GM12878 (cell line): ENCODE measurements at regions not wholly inside any gene's neighbourhood (a gene's known extent, or its start where the extent isn't known, plus 50 kb on each side); places are given as distances from the start of the nearest gene placed in this dataset.
A peak's percentile ranks its signal among the peaks of the same experiment; 100 is the strongest.

ENCODE experiments used
- BCL3 ChIP-seq: IDR thresholded peaks from 2 replicates; pipeline ENCODE4 v1.6.1; 2011; ENCODE audit warnings: borderline replicate concordance, low read depth, mild to moderate bottlenecking, moderate library complexity, low read length; ENCODE audit not compliant: insufficient read depth, poor library complexity, severe bottlenecking
- CUX1 ChIP-seq: IDR thresholded peaks from 2 replicates; pipeline ENCODE4 v1.6.1; 2012; ENCODE audit warnings: improper control_type of control experiment, low read depth, low read length; ENCODE audit not compliant: insufficient replicate concordance
- ESRRA ChIP-seq: IDR thresholded peaks from 2 replicates; pipeline ENCODE4 v1.6.1; 2012; ENCODE audit warnings: mild to moderate bottlenecking, low read length, improper control_type of control experiment
- ETV6 ChIP-seq, 2 experiments: fragments of 450-650 bp in 1 of 2; IDR thresholded peaks in 1 of 2; conservative IDR thresholded peaks in 1 of 2; 2 replicates each; pipeline ENCODE4 v1.6.1; 2014; ENCODE audit warnings: antibody characterized with exemption in 1 of 2, borderline replicate concordance in 1 of 2, low read depth in 1 of 2, mild to moderate bottlenecking in 1 of 2, moderate library complexity in 1 of 2
- FOXK2 ChIP-seq: fragments of 450-650 bp; IDR thresholded peaks from 2 replicates; pipeline ENCODE4 v1.6.1; 2017; ENCODE audit warnings: mild to moderate bottlenecking, moderate library complexity
- IKZF2 ChIP-seq, 2 experiments: fragments of 450-650 bp; IDR thresholded peaks; 2 replicates each; pipeline ENCODE4 v1.6.1; 2017; ENCODE audit warnings: mild to moderate bottlenecking in 2 of 2, moderate library complexity in 2 of 2
- MYC ChIP-seq: IDR thresholded peaks from 2 replicates; pipeline ENCODE4 v1.6.1; 2011; ENCODE audit warnings: mild to moderate bottlenecking, low read length, moderate library complexity, inconsistent platforms; ENCODE audit not compliant: insufficient read depth, insufficient replicate concordance, insufficient read length, severe bottlenecking
- PBX3 ChIP-seq: IDR thresholded peaks from 2 replicates; pipeline ENCODE4 v1.6.1; 2011; ENCODE audit warnings: mild to moderate bottlenecking, low read depth, low read length, moderate library complexity; ENCODE audit not compliant: insufficient replicate concordance
- PML ChIP-seq: IDR thresholded peaks from 2 replicates; pipeline ENCODE4 v1.6.1; 2012; ENCODE audit warnings: low read length, inconsistent platforms
- POLR2AphosphoS2 ChIP-seq: IDR thresholded peaks from 2 replicates; pipeline ENCODE4 v1.6.1; 2011; ENCODE audit warnings: low read depth, mild to moderate bottlenecking, low read length, improper control_type of control experiment, moderate library complexity
- RAD51 ChIP-seq: fragments of 450-650 bp; IDR thresholded peaks from 2 replicates; pipeline ENCODE4 v1.6.1; 2016; ENCODE audit warnings: moderate library complexity, mild to moderate bottlenecking, inconsistent platforms
- RCOR1 ChIP-seq: conservative IDR thresholded peaks from 2 replicates; pipeline ENCODE4 v1.6.1; 2012; ENCODE audit warnings: low read depth, low read length, improper control_type of control experiment
- SREBF1 ChIP-seq: IDR thresholded peaks from 2 replicates; pipeline ENCODE4 v1.6.1; 2012; ENCODE audit warnings: mild to moderate bottlenecking, low read length
- STAT3 ChIP-seq: IDR thresholded peaks from 2 replicates; pipeline ENCODE4 v1.6.1; 2011; ENCODE audit warnings: low read depth, low read length, improper control_type of control experiment
- ZNF592 ChIP-seq: fragments of 450-650 bp; IDR thresholded peaks from 2 replicates; pipeline ENCODE4 v1.6.1; 2017; ENCODE audit warnings: mild to moderate bottlenecking, moderate library complexity

- TF ChIP-seq CUX1: no peak
- TF ChIP-seq SREBF1: no peak
- TF ChIP-seq RCOR1: no peak
- no peak for TF ChIP-seq PBX3
- TF ChIP-seq PML: no peak
- TF ChIP-seq ETV6 (conservative IDR thresholded peaks at IDR 0.05 in 1 of 2, IDR thresholded peaks at IDR 0.05 in 1 of 2; ENCODE audit: borderline replicate concordance in 1 of 2, low read depth in 1 of 2): peak in 1 of 2 experiments; percentile 37; a peak in 1 of 4 replicates
- no peak for TF ChIP-seq RAD51
- TF ChIP-seq BCL3: no peak
- no peak for TF ChIP-seq POLR2AphosphoS2
- TF ChIP-seq MYC: no peak
- no peak for TF ChIP-seq STAT3
- peak; percentile 51 to 66; a peak in 2 of 4 replicates for TF ChIP-seq IKZF2 (IDR thresholded peaks at IDR 0.05)
- no peak for TF ChIP-seq FOXK2
- TF ChIP-seq ZNF592: no peak
- TF ChIP-seq ESRRA: no peak
Observed at GRCh38 chr9:105127863-105128220, 116.6 kb upstream of the SLC44A1 start (continued).
